HG02973 (cell line): ENCODE measurements at regions not wholly inside any gene's neighbourhood (a gene's known extent, or its start where the extent isn't known, plus 50 kb on each side); places are given as distances from the start of the nearest gene placed in this dataset.
"Not testable (repeated sequence)": the region's sequence is repeated elsewhere in the genome, so short reads cannot be mapped to it uniquely, and the experiment has no call there.

Source experiments
- ATAC-seq: cut with Tn5 transposase; IDR thresholded peaks from one replicate; pipeline ENCODE4 v1.9.1; 2021; ENCODE audit warnings: moderate library complexity; ENCODE audit not compliant: unreplicated experiment

DNA sequence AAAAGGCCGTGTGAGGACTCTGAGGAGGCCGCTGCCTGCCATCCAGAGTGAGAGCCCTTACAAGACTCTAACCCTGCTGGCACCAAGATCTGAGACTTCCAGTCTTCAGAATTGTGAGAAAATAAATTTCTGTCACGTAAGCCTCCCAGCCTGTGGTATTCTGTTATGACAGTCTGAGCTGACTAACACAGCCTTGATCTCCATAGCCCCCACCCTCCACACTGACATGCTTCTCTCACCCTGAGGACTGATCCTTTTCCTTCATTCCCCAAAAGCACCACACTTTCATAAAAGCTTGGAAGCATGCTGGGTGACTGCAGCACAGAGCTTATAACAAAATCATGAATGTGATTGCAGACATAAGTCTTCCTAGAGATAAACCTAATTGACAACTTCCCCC is 1059.8 kb downstream of the UQCRFS1 start:
- no peak for ATAC-seq

DNA sequence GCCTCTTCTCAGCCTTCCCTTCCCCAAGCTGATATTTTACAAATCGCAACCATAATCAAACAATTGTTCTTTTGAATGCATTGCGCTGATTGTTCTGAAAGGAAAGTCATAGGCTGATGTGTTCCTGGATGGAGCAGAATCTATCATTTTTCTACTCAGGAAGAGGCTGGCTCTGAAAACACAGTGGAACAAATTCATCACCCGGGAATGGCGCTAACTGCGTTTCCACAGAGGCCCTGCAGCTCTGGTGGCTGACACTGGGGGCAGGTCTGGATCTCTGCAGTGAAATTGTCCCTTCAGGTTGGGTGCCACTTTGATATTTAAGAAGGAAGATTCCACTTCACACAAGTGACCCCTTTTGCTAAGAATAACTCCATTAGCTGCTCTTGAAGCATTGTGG is 1060.8 kb downstream of the UQCRFS1 start:
- ATAC-seq: no peak

DNA sequence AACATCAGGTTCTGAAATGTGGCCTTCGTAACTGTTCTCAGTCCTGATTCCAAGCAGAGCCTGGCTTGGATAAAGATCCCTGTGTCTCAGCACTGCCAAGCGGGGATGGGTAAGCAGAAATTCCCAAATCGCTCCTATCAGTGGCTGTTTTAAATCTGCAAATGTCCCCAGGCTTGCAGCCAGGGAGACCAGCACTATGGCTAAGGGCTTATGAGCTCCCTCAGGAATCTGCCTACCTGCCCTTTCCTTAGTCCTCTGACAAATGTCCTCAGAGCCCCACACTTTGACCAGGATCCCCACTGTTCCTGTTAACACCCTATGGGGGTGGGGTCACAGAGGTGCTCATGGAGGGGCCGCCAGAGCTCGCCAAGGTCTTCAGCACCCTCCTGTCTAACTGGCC is 1062.8 kb downstream of the UQCRFS1 start:
- ATAC-seq: no peak

DNA sequence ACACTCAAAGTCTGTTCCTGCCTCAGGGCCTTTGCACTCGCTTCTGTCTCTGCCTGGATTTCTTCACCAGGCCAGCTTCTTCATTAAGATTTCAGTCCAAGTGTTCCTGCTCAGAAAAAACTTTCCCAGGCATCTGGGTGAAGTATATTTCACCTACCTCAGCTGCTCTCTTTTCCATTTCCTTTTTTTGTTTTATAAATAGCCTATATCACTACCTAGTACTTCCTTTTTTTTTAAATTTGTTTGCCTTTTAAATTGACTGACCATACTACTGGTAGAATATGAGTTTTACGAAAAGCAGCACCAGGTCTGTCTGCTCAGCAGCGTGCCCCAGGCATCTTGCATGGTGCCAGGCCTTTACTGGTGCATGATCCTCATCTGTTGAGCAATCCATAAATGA is 1064.4 kb downstream of the UQCRFS1 start:
- ATAC-seq: no peak

DNA sequence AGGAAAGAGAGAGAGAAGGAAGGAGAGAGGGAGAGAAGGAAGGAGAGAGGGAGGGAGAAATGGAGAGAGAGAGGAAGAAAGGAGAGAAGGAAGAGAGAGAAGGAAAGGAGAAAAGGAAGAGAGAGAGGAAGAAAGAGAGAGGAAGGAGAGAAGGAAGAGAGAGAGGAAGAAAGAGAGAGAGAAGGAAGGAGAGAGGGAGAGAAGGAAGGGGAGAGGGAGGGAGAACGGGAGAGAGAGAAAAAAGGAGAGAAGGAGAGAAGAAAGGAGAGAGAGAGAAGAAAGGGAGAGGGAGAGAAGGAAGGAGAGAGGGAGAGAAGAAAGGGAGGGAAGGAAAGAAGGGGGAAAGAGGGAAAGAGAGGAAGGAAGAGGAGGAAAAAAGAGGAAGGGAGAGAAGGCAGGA is 1070.7 kb downstream of the UQCRFS1 start:
- ATAC-seq: no peak

DNA sequence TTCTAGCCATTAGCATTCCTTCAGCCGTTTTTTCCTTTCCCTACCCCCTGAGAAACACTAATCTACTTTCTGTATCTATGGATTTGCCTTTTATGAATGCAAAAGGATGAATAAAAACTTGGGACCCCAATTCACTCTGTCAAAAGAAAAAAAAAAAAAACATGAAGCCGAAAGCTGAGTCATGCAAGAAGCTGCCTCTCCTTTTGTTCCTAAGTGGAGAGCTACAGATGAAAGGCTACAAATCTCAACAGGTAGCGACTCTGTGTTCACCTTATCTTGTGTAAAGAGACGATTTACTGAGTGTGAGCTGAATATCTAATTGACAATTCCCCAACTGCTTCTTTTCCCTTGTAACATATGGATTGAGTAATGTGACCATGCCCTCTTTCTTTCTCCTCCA is 1072.8 kb downstream of the UQCRFS1 start:
- ATAC-seq: no peak

DNA sequence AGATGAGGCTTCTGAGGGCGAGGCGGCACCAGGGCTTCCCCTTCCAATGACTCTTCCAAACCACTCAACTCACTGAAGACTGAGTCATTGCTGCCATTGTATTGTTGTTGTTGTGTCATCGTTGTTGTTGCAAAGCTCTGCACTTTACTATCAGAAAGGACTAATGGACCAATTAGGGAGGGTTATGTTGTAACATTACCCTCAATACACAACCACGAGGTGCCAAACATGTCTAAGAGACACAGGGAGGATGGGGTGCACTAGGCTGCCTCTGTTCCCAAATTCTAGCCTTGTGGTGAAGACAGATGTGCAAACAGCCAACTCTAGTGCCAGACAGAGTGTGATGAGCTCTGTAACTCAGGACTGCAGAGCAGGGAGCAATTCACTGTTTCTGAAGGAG is 1075.2 kb downstream of the UQCRFS1 start:
- ATAC-seq: no peak

DNA sequence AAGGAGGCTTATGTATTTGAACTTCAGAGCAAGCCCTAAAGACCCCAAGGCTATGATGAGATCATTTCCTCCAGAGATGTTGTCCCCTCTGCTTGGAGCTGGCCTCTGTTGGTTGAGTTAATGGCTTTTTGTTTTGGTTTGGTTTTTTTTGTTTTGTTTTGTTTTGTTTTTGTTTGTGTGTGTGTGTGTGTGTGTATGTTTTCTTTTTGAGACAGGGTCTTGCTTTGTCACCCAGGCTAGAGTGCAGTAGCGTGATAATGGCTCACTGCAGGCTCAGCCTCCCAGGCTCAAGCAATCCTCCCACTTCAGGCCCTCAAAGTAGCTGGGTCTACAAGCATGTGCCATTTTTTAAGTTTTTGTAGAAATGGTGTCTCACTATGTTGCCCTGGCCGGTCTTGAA is 1076.2 kb downstream of the UQCRFS1 start:
- ATAC-seq: no peak

DNA sequence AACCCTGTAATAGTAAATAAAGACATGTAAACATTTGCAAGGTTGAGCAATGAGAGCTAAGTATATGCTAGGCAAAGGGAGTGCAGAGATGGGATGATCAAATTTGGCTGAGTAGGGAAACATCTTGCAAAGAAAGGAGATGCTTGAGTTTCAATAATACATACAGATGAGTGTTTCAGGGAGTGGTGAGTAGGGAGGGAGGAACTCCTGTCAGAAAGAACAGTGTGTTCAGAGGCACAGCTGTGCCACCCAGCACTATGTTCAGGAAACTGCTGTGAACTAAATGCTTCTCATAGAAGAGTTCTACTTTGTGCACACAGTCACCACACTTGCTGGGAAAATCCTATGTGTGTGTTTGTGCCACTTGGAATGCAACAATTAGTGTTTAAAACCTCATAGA is 1077.1 kb downstream of the UQCRFS1 start:
- no peak for ATAC-seq

DNA sequence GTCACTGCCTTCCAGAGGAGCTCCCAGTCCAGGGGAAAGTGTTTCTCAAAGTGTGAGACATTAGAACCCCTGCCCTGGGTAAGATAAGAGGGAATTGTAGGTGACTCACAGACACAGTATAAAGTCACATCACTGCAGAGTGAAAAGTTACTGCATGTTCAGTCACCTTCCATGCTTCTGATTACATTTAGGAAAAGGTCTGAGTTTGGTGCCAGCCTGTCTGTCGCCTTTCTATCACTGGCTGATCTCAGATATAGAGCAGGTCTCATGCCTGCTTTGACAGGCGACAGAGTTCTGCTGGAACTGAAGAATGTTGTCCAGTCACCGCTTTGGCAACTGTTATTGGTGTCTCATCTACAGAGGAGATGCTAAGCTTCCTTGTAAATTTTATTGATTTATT is 1078.6 kb downstream of the UQCRFS1 start:
- no peak for ATAC-seq

DNA sequence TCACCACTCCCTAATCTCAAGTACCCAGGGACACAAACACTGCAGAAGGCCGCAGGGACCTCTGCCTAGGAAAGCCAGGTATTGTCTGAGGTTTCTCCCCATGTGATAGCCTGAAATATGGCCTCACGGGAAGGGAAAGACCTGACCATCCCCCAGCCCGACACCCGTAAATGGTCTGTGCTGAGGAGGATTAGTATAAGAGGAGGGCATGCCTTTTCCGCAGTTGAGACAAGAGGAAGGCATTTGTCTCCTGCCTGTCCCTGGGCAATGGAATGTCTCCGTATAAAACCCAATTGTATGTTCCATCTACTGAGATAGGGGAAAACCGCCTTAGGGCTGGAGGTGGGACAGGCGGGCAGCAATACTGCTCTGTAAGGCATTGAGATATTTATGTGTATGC is 1082.1 kb downstream of the UQCRFS1 start:
- not testable (repeated sequence) for ATAC-seq

DNA sequence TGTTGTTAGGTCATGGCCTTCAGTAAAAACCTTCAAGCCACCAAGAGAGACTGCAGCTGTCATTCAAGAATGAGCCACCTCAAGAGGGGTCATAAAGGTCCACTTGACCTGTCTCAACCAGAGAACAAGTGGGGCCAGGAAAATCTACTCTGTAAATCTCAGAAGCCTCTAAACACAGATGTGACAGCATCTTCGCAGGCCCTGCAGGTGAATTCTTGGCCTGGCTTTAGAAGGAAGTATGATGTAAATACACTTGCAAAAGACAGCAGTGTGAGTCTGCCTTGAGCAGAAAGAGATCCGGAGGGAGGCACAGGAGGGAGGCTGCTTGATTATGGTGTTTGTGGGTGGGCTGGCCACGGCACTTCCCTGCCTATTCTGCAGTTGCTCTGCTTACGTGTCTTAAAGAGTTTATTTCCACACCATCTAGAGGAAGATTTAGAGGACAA is 1082.9 kb downstream of the UQCRFS1 start:
- no peak for ATAC-seq

DNA sequence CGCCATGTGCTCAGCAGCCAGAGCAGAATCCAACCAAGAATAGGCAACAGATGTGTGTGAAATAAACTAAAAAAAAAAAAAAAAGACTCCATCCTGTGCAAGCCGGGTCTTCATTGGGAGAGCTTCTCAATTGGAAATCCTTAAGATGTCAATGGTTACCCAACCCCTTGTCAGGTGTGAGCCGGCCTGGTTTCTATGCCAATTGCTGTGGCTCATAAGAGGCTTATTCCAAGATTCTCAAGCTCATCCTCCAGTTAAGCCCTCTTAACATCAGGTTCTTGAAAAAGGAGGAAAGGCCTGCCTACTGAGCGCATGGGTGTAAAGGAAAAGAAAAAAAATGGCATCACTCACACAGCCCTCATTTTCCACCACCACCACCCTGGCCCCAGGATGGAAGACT is 1084.6 kb downstream of the UQCRFS1 start:
- ATAC-seq: no peak

DNA sequence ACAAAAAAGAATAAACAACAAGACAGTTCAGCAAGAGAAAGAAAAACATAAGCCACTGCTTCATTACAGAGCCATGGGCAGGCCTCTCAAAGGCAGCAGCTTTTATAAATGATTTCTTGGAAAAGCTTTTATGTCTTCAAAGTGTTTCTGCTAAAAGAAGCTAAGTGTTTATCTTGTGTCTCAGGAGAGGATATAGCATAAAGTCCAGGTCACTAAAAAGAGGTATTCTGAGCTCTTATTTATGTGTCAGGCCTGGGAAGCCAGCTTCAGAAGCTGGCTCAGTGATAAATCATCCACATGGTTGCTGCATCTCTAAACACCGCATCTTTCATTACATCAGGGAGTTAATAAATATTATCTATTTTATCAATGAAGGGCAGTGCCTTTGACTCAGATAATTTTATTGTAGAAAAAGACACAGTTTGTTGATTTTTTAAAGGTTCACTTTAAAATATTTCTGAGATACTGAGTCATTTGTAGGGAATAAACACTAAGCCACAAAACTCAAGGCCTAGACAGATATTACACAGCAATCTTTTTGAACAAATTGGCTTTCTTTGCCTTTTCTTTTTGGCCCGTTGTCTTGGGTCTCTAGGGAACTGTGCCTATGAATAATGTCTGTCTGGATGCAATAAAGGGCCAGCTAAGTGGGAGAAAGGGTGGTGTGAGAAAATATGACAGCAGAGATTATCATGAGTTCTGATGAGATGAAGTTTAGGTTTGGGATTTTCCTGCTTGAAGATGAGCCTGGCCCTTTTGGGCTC is 1086.6 kb downstream of the UQCRFS1 start:
- no peak for ATAC-seq

DNA sequence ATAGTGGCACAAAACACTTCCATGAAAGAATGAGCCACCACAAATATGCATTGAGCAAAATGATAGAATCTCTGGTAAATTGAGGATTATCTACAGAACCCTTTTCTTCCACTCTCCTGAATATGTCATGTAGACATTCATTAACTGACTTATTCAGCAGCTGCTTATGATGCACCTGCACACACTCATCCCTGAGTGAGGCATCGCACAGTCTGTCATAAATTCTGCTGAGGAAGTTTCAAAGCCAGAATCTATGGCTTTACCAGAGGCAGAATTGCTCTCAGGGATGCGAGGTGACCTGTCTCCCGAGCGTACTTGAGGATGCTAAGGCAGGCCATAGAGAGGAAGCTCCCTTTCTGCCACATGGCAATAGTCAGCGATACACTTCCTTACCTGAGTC is 1090.2 kb downstream of the UQCRFS1 start:
- no peak for ATAC-seq

DNA sequence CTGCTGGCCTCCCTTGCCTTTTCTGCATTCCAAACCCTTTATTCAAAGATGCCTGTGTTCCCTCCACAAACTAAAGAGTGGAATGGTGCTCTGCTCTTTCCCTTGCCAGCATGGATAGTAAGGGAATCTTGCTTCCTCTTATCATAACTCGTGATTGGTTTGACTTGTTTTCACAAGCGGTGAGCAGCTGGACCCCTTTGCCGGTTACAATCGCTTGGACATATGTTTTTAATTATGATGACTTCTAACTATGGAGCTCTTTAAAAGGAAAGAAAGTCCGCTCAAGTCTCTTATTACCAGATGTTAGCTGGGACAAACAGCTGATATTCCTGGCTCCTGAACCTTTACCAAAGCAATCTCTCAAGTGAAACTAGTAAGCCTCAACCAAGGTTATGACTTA is 1094.7 kb downstream of the UQCRFS1 start:
- no peak for ATAC-seq

DNA sequence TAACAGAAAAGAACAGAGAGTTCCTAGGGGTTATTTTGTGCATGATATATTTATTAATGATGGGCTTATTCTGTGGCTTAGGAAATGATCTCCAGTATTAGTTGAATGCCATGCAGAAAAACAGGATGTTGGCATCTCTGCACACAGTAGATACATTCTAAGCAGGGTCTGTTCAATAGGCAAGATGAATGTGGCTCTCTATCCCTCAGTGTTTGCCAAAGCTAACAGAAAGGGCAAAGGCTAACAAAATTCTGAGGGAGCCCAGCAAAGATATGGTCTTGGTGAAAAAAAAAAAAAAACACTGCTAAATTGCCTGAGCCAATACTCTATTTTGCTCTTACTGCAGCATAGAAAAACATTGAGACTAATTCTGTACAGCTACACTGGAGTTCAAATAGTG is 1095.8 kb downstream of the UQCRFS1 start:
- no peak for ATAC-seq

DNA sequence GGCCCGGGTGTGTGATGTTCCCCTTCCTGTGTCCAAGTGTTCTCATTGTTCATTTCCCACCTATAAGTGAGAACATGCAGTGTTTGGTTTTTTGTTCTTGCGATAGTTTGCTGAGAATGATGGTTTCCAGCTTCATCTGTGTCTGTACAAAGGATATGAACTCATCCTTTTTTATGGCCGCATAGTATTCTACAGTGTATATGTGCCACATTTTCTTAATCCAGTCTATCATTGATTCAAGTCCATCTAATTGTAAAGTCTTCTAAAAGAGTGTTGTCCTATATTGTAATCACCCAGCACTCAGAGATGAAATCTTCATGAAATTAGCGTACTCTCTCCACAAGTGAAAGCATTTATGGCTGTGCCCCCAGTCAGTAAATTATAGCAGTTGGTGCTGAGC is 1096.6 kb downstream of the UQCRFS1 start:
- ATAC-seq: not testable (repeated sequence)

DNA sequence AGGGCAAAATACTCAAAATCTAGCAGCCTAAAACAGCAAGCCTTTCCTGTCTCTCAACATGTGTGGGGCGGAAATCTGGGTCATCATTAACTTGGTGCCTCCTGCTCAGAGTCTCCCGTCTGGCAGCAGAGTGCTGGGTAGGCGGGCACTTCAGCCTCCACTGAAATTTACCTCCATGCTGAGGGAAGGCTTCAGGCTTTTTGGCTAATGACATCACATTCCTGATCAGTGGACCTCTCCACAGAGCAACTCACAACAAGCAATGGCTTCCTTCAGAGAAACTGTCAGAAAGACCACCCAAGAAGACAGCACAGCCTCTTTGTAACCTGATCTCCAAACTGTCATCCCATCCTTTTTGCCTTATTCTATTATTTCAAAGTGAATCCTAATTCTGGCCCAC is 1109.0 kb downstream of the UQCRFS1 start:
- no peak for ATAC-seq

DNA sequence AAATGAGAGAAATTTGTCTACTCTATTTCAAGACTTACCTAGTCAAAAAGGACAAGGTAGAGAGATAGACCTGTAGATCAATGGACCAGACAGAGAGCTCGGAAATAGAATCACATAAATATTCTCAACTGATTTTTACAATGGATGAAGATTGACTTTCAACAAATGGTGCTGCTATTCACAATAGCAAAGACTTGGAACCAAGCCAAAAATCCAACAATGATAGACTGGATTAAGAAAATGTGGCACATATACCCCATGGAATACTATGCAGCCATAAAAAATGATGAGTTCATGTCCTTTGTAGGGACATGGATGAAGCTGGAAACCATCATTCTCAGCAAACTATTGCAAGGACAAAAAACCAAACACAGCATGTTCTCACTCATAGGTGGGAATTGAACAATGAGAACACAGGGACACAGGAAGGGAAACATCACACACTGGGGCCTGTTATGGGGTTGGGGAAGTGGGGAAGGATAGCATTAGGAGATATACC is 1128.2 kb downstream of the UQCRFS1 start:
- not testable (repeated sequence) for ATAC-seq

DNA sequence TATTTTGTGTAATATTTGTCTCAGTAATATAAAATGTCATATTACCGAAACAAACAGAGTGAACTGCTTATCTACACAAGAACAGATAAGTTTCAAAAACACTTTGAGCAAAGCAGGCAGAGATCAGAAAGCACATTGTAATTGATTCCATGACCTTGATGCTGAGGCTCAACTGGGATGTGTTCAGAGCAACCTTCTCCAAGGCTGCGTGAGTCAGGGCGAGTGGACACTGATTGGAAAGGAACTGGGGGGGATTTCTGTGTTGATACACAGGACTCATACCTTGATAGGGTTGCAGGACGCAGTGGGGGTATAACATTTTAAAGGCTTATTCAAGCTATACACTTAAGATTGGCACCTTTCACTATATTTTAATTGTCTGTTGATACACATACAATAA is 1136.3 kb downstream of the UQCRFS1 start:
- ATAC-seq: no peak

DNA sequence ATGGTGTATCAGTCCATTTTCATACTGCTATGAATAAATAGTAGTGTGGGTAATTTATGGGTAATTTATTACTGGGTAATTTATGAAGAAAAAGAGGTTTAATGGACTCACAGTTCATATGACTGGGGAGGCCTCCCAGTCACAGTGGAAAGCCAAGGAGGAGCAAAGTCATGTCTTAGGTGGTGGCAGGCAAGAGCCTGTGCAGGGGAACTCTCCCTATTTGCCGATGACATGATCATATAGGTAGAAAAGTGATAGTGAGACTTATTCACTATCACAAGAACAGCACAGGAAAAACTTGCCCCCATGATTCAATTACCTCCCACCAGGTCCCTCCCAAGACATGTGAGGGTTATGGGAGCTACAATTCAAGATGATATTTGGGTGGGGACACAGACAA is 1137.7 kb downstream of the UQCRFS1 start:
- no peak for ATAC-seq

DNA sequence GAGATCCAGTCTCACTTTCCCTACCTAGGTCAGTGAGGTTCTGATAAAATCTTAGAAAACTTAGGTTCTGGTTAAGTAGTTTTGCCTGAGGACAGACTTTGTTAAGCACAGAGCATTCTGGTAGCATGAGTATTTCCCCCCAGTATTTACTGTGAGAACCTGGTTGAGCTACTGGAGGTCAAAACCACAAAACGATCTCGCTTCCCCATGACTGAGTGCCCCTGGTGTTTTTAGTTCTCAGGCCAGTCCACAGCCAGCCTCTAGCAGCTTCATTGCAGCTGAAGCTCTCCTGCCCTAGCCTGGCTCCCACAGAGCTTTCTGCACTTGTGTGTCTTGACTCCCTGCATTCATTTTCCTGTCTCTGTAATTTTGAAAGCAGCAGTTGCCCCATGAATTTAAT is 1138.2 kb downstream of the UQCRFS1 start:
- no peak for ATAC-seq
